Right ventricle myocardium superior (tissue), 1 donor: ENCODE measurements at regions not wholly inside any gene's neighbourhood (a gene's known extent, or its start where the extent isn't known, plus 50 kb on each side); places are given as distances from the start of the nearest gene placed in this dataset.
A peak's percentile ranks its signal among the peaks of the same experiment; 100 is the strongest.
"Not testable (repeated sequence)": the region's sequence is repeated elsewhere in the genome, so short reads cannot be mapped to it uniquely, and the experiment has no call there.

Source experiments
- ATAC-seq: fragments of 200-7000 bp; cut with Tn5 transposase; one replicate; pipeline ENCODE4 v1.9.1; 2020; ENCODE audit warnings: mild to moderate bottlenecking; ENCODE audit not compliant: poor library complexity
- DNase-seq: peaks from one replicate; pipeline ENCODE4 v3.0.0-alpha.2; 2020
- intact Hi-C: fragments of 100-400 bp; cut with DNase I; formaldehyde crosslinking; loops from one replicate; pipeline ENCODE4 v1.11.2; 2022
- donor health status: DM: no; HTN: yes; CAD: no; lungs with severe emphysema.

GRCh38 chr5:101679816-101680215, 616.3 kb downstream of the SLCO4C1 start:
- intact Hi-C loops, result no loop called here
- DNase-seq, result no peak
- ATAC-seq, result no peak

DNA sequence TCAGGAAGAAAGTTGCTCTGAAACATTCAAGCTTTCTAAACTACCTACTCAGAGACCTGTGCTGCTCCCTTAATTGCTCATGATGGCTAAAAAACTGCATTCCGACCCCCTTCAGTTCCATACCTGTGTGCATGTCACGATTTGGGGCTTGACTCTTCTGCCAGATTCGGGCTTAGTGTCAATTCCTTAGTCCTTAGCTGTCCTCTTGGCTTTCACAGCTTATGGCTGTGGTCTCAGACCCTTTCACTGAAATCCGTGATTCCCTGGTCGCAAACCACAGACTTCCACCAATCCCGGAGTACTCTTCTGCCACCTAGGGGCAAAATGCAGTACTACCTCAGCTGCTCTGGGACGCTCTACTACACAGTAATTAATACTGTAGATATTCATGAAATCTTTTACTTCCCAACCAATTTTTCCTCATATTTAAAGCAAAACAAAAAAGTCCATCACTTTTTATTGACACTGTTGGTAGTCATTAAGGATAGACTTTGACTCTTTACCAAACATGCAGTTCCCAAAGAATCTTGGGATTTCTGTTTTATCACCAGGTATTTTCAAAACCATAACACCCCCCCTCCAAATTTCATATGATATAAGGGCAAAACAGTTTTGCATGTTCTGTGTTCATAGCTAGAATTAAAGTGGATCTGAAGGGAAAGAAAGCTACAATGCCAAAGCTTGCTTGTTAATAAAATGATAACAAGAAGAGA, 617.4 kb downstream of the SLCO4C1 start:
- intact Hi-C loops, result no loop called here
- no peak for DNase-seq
- ATAC-seq, result peak; percentile 56

- DNase-seq, result no peak
- no peak for ATAC-seq
- intact Hi-C loops, result no loop called here
Observed at GRCh38 chr5:101677961-101678360, 618.1 kb downstream of the SLCO4C1 start.

DNA sequence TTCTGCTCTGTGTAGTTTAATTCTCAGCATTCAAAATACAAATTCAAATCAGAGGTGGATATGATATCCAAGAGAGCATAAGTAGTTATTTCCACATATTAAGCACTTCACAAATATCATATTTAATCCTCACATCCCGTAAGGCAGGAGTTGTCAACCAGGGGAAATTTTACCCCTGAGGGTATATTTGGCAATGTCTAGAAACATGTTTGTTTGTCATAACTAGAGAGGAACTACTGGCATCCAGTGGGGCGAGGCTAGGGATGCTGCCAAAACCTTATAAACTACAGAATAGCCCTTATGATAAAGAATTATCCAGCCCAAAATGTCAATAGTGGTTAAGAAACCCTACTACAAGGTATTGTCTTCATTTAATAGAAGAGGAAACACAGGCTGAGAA, 619.4 kb downstream of the SLCO4C1 start:
- intact Hi-C loops, result no loop called here
- no peak for ATAC-seq

GRCh38 chr5:101675510-101676219, 620.4 kb downstream of the SLCO4C1 start:
- no peak for DNase-seq
- intact Hi-C loops, result no loop called here
- ATAC-seq, result no peak

More for the DNA sequence above, 619.4 kb downstream of the SLCO4C1 start:
- no peak for DNase-seq

DNA sequence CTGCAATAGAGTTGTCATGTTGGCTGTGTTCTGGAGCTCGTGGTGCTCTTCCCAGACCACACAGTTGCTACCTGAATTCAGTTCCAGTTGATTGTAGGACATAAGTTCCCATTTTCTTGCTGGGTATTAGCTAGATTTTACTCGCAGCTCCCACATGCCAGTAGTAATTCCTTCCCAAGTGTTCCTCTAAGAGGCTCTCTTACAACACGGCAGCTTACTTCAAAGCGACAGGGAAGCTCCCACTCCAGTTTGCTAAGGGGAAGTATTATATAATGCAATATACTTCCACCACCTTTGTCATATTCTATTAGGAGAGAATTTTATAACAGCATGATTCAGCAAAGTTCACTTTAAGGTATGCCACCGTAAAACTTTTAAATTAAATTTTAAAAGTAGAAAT, 623.0 kb downstream of the SLCO4C1 start:
- intact Hi-C loops, result no loop called here
- no peak for DNase-seq

GRCh38 chr5:101664071-101664791, 631.9 kb downstream of the SLCO4C1 start:
- DNase-seq, result no peak
- no peak for ATAC-seq
- intact Hi-C loops, result no loop called here

More for the DNA sequence above, 623.0 kb downstream of the SLCO4C1 start:
- ATAC-seq, result no peak

- ATAC-seq, result no peak
- intact Hi-C loops, result no loop called here
- no peak for DNase-seq
Observed at GRCh38 chr5:101663543-101663942, 632.5 kb downstream of the SLCO4C1 start.

GRCh38 chr5:101662263-101662662, 633.8 kb downstream of the SLCO4C1 start:
- DNase-seq (no peak), ATAC-seq (no peak)
- intact Hi-C loops, result no loop called here

- intact Hi-C loops, result no loop called here
- DNase-seq, result no peak
- ATAC-seq, result no peak
Observed at GRCh38 chr5:101658433-101658832, 637.7 kb downstream of the SLCO4C1 start.

GRCh38 chr5:101653996-101654395, 642.1 kb downstream of the SLCO4C1 start:
- intact Hi-C loops, result no loop called here
- DNase-seq (no peak), ATAC-seq (no peak)

DNA sequence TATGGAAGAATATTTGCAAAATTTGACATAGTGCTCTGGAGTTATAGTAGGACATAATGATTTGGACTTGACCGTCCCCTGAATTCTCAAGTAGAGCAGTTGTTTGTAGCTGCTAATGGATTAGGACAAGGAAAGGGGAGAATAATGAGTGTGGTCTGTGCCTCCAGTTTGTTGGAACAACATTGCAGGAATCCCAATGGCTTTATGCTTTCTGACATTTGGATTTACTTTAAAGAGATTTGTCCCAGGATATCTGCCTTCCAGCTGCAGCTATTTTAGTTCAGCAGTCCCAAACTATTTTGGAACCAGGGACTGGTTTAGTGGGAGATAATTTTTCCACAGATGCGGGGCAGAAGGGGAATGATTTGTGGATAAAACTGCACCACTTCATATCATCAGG, 648.2 kb downstream of the SLCO4C1 start:
- no peak for ATAC-seq
- intact Hi-C loops, result no loop called here

DNA sequence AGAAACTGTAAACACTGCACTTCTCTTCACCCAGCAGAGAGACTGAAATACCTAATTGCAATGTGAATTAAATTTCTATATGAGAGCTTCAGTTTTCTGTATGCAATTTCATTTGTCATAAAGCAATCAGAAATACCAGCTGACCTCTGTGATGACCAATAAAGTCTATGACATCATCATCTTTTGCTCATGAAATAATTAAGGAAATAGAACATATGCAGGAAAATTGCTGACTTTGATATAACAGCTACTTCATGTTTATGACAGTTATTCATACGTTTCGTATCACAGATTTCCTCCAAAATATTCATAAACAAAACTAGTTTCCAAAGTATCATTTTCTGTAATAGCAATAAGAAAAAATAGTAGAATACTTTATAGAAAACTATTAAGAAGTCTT, 652.3 kb downstream of the SLCO4C1 start:
- DNase-seq, result no peak
- no peak for ATAC-seq
- intact Hi-C loops, result no loop called here

More for the DNA sequence above, 648.2 kb downstream of the SLCO4C1 start:
- no peak for DNase-seq

DNA sequence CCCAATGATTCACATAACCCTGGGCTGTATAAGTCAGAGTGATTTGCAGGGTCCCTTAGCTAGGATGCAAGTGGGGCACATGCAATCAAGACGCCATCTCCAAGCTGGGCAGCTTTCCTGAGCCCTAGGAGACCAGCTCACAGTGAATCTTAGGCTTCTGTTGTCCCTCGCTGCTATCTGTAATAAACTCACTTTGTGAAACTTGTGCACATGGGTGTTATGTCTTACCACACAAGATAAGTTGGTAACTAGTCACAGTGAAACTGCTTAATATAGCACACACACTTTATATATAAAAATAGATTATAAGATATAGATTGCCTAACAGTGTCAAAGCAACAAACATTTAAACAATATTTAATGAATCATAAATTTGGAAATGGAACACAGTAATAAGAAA, 658.5 kb downstream of the SLCO4C1 start:
- intact Hi-C loops, result no loop called here
- DNase-seq (no peak), ATAC-seq (no peak)

GRCh38 chr5:101627770-101628169, 668.3 kb downstream of the SLCO4C1 start:
- ATAC-seq, intact Hi-C loops, DNase-seq: not testable (repeated sequence)

GRCh38 chr5:101626572-101626971, 669.5 kb downstream of the SLCO4C1 start:
- DNase-seq, result no peak
- intact Hi-C loops, result no loop called here
- ATAC-seq, result no peak

GRCh38 chr5:101611039-101611438, 685.0 kb downstream of the SLCO4C1 start:
- ATAC-seq (no peak), DNase-seq (no peak)
- intact Hi-C loops, result no loop called here

DNA sequence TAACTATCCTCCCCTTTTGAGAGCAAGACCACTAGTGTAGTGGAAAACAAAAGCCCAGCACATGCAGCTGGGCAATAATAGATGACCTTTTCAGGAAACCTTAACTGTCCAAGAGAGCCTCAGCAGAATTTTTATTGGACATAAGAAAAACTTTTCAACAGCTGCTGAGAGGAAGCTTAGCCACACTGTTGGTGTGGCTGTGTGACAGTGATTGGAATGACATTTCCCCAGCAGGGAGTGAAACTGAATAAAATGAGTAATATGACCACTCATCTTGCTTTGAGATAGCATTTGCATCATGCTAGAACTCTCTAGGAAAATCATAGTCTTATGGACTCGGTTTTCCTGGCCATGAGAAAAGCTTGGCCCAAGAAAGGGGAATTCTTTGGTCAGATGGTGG, 687.8 kb downstream of the SLCO4C1 start:
- intact Hi-C loops, result no loop called here
- ATAC-seq, result no peak
- DNase-seq, result no peak

DNA sequence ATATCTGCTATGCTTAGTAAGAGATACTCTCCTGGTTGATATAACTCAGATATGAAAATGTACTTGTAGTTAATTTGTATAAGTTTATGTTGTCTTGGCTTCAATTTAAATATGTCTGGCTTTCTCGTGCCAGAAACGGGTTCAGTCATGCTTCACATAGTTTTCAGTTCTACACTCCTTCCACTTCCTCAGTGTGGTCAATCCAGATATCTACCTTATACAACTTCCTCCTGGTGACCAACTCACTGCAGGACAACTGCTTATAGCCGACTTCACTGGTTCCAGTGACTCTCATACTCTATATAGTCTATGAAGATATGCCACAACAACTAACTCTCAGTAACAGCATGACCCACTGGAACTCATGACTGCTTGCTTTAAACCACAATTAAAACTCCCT, 690.4 kb downstream of the SLCO4C1 start:
- DNase-seq (no peak), ATAC-seq (no peak)
- intact Hi-C loops, result no loop called here

DNA sequence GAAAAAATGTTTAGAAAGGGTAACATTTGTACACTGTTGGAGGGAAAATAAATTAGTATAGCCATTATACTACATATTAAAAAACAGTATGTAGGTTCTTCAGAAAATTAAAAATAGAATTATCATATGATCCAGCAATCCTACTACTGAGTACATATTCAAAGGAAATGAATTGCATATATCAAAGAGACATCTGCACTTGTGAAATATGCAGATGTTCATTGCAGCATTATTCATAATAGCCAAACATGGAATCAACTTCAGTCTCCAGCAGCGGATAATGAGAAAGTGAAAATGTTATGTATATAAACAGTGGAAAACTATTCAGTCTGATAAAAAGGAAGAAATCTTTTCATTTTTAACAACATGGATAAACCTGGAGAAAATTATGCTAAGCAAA, 695.5 kb downstream of the SLCO4C1 start:
- DNase-seq (no peak), ATAC-seq (no peak)
- intact Hi-C loops, result no loop called here
